ENCODE measurements at regions not wholly inside any gene's neighbourhood (a gene's known extent, or its start where the extent isn't known, plus 50 kb on each side); places are given as distances from the start of the nearest gene placed in this dataset.

DNA sequence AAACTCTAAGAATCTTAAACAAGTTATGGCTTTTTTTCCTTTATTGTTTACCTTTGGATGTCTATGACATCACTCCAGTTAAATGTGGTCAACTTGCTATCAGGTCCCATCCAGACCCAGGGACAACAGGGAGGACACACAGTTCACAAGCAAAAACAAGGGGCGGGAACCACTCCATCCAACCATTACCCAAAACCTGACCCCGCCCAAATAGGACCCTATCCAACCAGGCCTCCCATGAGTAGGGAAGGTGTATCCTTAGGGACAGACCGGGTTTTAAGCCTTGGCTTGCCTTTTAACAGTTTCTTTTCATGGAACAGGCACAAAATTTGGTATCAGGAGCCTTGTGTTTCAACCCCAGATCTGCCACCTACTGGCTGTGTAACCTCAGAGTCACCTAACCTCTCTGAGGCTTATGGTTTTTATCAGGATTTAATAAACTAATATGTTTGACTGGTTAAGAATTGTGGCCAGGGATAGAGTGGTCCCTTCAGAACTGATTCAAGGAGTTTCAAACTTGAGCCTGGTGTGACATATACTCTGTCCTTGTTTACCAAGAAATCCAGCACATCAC, 127.7 kb upstream of the RAD23B start:
- TF ChIP-seq, protein P1, sequence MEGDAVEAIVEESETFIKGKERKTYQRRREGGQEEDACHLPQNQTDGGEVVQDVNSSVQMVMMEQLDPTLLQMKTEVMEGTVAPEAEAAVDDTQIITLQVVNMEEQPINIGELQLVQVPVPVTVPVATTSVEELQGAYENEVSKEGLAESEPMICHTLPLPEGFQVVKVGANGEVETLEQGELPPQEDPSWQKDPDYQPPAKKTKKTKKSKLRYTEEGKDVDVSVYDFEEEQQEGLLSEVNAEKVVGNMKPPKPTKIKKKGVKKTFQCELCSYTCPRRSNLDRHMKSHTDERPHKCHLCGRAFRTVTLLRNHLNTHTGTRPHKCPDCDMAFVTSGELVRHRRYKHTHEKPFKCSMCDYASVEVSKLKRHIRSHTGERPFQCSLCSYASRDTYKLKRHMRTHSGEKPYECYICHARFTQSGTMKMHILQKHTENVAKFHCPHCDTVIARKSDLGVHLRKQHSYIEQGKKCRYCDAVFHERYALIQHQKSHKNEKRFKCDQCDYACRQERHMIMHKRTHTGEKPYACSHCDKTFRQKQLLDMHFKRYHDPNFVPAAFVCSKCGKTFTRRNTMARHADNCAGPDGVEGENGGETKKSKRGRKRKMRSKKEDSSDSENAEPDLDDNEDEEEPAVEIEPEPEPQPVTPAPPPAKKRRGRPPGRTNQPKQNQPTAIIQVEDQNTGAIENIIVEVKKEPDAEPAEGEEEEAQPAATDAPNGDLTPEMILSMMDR (IDR thresholded peaks at IDR 0.05), result no peak
- TF ChIP-seq EP300 (IDR thresholded peaks at IDR 0.05) (no peak), POLR2AphosphoS5 (IDR thresholded peaks at IDR 0.05) (no peak)

Data from esophagus muscularis mucosa (tissue), 4 donors.